PC-9 (cell line): ENCODE measurements at regions not wholly inside any gene's neighbourhood (a gene's known extent, or its start where the extent isn't known, plus 50 kb on each side); places are given as distances from the start of the nearest gene placed in this dataset.

ENCODE experiments used
- CTCF ChIP-seq: fragments of 200-600 bp; sonication (generic); conservative IDR thresholded peaks from 2 replicates; pipeline ENCODE4 v1.6.1; 2017; ENCODE audit warnings: mixed run types, antibody characterized with exemption, mild to moderate bottlenecking, moderate library complexity
- EZH2 ChIP-seq: fragments of 200-600 bp; sonication (generic); IDR thresholded peaks from 2 replicates; pipeline ENCODE4 v1.8.0; 2017; ENCODE audit warnings: antibody characterized with exemption, low read depth

- TF ChIP-seq CTCF (peak; percentile 57), EZH2 (no peak)
Measured at GRCh38 chr15:38647683-38648082, 83.1 kb upstream of the RASGRP1 start.
